Naive thymus-derived CD8-positive, alpha-beta T cell (primary cell): ENCODE measurements at regions not wholly inside any gene's neighbourhood (a gene's known extent, or its start where the extent isn't known, plus 50 kb on each side); places are given as distances from the start of the nearest gene placed in this dataset.

Experiments
- ATAC-seq, 2 donors: fragments of 150-1000 bp; cut with Tn5 transposase in 1 of 2; sonication (Bioruptor Pico), chemical (Tn5 transposase) in 1 of 2; 1 replicate in 1 of 2; 2 replicates in 1 of 2; pipeline ENCODE4 v1.10.0; 2021; ENCODE audit warnings: mild to moderate bottlenecking in 2 of 2, moderate library complexity in 2 of 2
- POLR2A ChIA-PET: fragments of 350-600 bp; sonication (Branson Sonifier 250); formaldehyde crosslinking; loops from one replicate; lab custom pipeline; 2021; ENCODE audit warnings: antibody characterized with exemption; lab: Charles Lee
- DNase-seq, 10 donors: peaks; one replicate each; pipeline versions ENCODE4 v3.0.0 to v3.0.0-alpha.2; 2020 to 2022
- H3K27ac Mint-ChIP-seq, 10 donors: one replicate each; pipeline ENCODE4 v1.8.0; 2020 to 2022; ENCODE audit warnings: mild to moderate bottlenecking in 10 of 10, mixed read lengths in 10 of 10, moderate library complexity in 4 of 10, inconsistent platforms in 1 of 10
- H3K27me3 Mint-ChIP-seq, 5 donors: one replicate each; pipeline ENCODE4 v1.8.0; 2021 to 2022; ENCODE audit warnings: mixed read lengths in 5 of 5
- H3K36me3 Mint-ChIP-seq, 3 donors: one replicate each; pipeline ENCODE4 v1.8.0; 2020 to 2022; ENCODE audit warnings: mixed read lengths in 3 of 3, mild to moderate bottlenecking in 2 of 3, inconsistent platforms in 1 of 3
- H3K4me1 Mint-ChIP-seq, 4 donors: one replicate each; pipeline ENCODE4 v1.8.0; 2021 to 2022; ENCODE audit warnings: mixed read lengths in 4 of 4
- H3K4me3 Mint-ChIP-seq, 10 donors: one replicate each; pipeline ENCODE4 v1.8.0; 2020 to 2022; ENCODE audit warnings: mild to moderate bottlenecking in 10 of 10, mixed read lengths in 10 of 10, moderate library complexity in 6 of 10, inconsistent platforms in 1 of 10
- H3K9me3 Mint-ChIP-seq, 9 donors: one replicate each; pipeline ENCODE4 v1.8.0; 2020 to 2022; ENCODE audit warnings: mixed read lengths in 9 of 9, mild to moderate bottlenecking in 3 of 9, inconsistent platforms in 1 of 9, moderate library complexity in 1 of 9

- no peak for DNase-seq
- Mint-ChIP-seq H3K4me1 (peaks cover 0 to 4% (median 0%) of the 10 kb centered on the region in 4 donors), H3K36me3 (peaks cover 0 to 6% (median 0%) of the 10 kb centered on the region in 3 donors), H3K27ac (peak overlapping the region in 1 of 10 donors; percentile 5), H3K9me3 (peaks cover 0 to 10% (median 0%) of the 10 kb centered on the region in 9 donors), H3K27me3 (peaks cover 17 to 35% (median 27%) of the 10 kb centered on the region in 5 donors), H3K4me3 (no peak overlapping the region)
- ATAC-seq: no peak
- POLR2A ChIA-PET: no interaction called here
Measured at GRCh38 chr11:10390375-10390774, 64.7 kb upstream of the AMPD3 start.

GRCh38 chr11:10392095-10393079, 62.7 kb upstream of the AMPD3 start:
- DNase-seq (peak in 1 of 10 donors; percentile 21), ATAC-seq (no peak)
- no peak overlapping the region for H3K27ac Mint-ChIP-seq
- peaks cover 0 to 7% (median 0%) of the 10 kb centered on the region in 9 donors for H3K9me3 Mint-ChIP-seq
- H3K4me1 Mint-ChIP-seq: peaks cover 0 to 4% (median 0%) of the 10 kb centered on the region in 4 donors
- peaks cover 16 to 35% (median 22%) of the 10 kb centered on the region in 5 donors for H3K27me3 Mint-ChIP-seq
- peaks cover 0 to 6% (median 0%) of the 10 kb centered on the region in 3 donors for H3K36me3 Mint-ChIP-seq
- H3K4me3 Mint-ChIP-seq: no peak overlapping the region
- POLR2A ChIA-PET: no interaction called here

GRCh38 chr11:10394229-10395101, 60.6 kb upstream of the AMPD3 start:
- peaks cover 0 to 7% (median 0%) of the 10 kb centered on the region in 9 donors for H3K9me3 Mint-ChIP-seq
- ATAC-seq (no peak), DNase-seq (no peak)
- POLR2A ChIA-PET: interaction anchor here (1.5 kb wide), 1 partner anchor 20 kb away, joined by 3 read pairs; no protein-coding TSS in a partner anchor
- peaks cover 0 to 3% (median under 1%) of the 10 kb centered on the region in 4 donors for H3K4me1 Mint-ChIP-seq
- H3K4me3 Mint-ChIP-seq: no peak overlapping the region
- H3K36me3 Mint-ChIP-seq: peaks cover 0 to 6% (median 0%) of the 10 kb centered on the region in 3 donors
- H3K27ac Mint-ChIP-seq: peak overlapping the region in 1 of 10 donors; percentile 6
- H3K27me3 Mint-ChIP-seq: peaks cover 15 to 35% (median 19%) of the 10 kb centered on the region in 5 donors

GRCh38 chr11:10395166-10395897, 59.7 kb upstream of the AMPD3 start:
- Mint-ChIP-seq H3K36me3 (peaks cover 0 to 6% (median 0%) of the 10 kb centered on the region in 3 donors), H3K9me3 (peaks cover 0 to 7% (median 0%) of the 10 kb centered on the region in 9 donors), H3K4me3 (no peak overlapping the region), H3K27me3 (peaks cover 8 to 26% (median 10%) of the 10 kb centered on the region in 5 donors), H3K4me1 (peaks cover 0 to 4% (median under 1%) of the 10 kb centered on the region in 4 donors), H3K27ac (no peak overlapping the region)
- POLR2A ChIA-PET: interaction anchor here (1.5 kb wide), 1 partner anchor 21 kb away, joined by 3 read pairs; no protein-coding TSS in a partner anchor
- no peak for ATAC-seq
- no peak for DNase-seq

- H3K27me3 Mint-ChIP-seq: peaks cover 0 to 16% (median 5%) of the 10 kb centered on the region in 5 donors
- POLR2A ChIA-PET: no interaction called here
- H3K4me1 Mint-ChIP-seq: peaks cover 0 to 10% (median under 1%) of the 10 kb centered on the region in 4 donors
- ATAC-seq (no peak), DNase-seq (no peak)
- H3K27ac Mint-ChIP-seq: no peak overlapping the region
- H3K9me3 Mint-ChIP-seq: no peaks in the 10 kb centered on the region
- no peaks in the 10 kb centered on the region for H3K36me3 Mint-ChIP-seq
- no peak overlapping the region for H3K4me3 Mint-ChIP-seq
Measured at GRCh38 chr11:10396771-10397170, 58.3 kb upstream of the AMPD3 start.

- H3K36me3 Mint-ChIP-seq: no peaks in the 10 kb centered on the region
- DNase-seq (no peak), ATAC-seq (no peak)
- peaks cover 0 to 10% (median under 1%) of the 10 kb centered on the region in 4 donors for H3K4me1 Mint-ChIP-seq
- peak overlapping the region in 1 of 10 donors; percentile 6 for H3K27ac Mint-ChIP-seq
- H3K4me3 Mint-ChIP-seq: no peak overlapping the region
- H3K27me3 Mint-ChIP-seq: peaks cover 0 to 16% (median 3%) of the 10 kb centered on the region in 5 donors
- H3K9me3 Mint-ChIP-seq: no peaks in the 10 kb centered on the region
- POLR2A ChIA-PET: no interaction called here
Measured at GRCh38 chr11:10397226-10397987, 57.7 kb upstream of the AMPD3 start.

GRCh38 chr11:10398525-10398924, 56.5 kb upstream of the AMPD3 start:
- DNase-seq (no peak), ATAC-seq (no peak)
- Mint-ChIP-seq H3K4me1 (peaks cover 0 to 10% (median under 1%) of the 10 kb centered on the region in 4 donors), H3K36me3 (no peaks in the 10 kb centered on the region), H3K4me3 (no peak overlapping the region), H3K27ac (peak overlapping the region in 1 of 10 donors; percentile 30), H3K9me3 (no peaks in the 10 kb centered on the region), H3K27me3 (peaks cover 0 to 13% (median 0%) of the 10 kb centered on the region in 5 donors)
- POLR2A ChIA-PET: no interaction called here

GRCh38 chr11:10400856-10401255, 54.2 kb upstream of the AMPD3 start:
- Mint-ChIP-seq H3K27ac (peak overlapping the region in 1 of 10 donors; percentile 30), H3K27me3 (peaks cover 0 to 11% (median 0%) of the 10 kb centered on the region in 5 donors), H3K9me3 (no peaks in the 10 kb centered on the region), H3K36me3 (no peaks in the 10 kb centered on the region), H3K4me3 (no peak overlapping the region), H3K4me1 (peaks cover 0 to 10% (median 0%) of the 10 kb centered on the region in 4 donors)
- POLR2A ChIA-PET: no interaction called here
- no peak for ATAC-seq
- no peak for DNase-seq

GRCh38 chr11:10401256-10401655, 53.8 kb upstream of the AMPD3 start:
- Mint-ChIP-seq H3K4me3 (no peak overlapping the region), H3K9me3 (no peaks in the 10 kb centered on the region), H3K36me3 (no peaks in the 10 kb centered on the region), H3K27ac (peak overlapping the region in 1 of 10 donors; percentile 30), H3K27me3 (peaks cover 0 to 8% (median 0%) of the 10 kb centered on the region in 5 donors), H3K4me1 (peaks cover 0 to 14% (median 3%) of the 10 kb centered on the region in 4 donors)
- ATAC-seq (no peak), DNase-seq (no peak)
- POLR2A ChIA-PET: interaction anchor here (1.1 kb wide), 1 partner anchor 139 kb away, joined by 4 read pairs; the partner anchor contains the start of gene RNF141

- DNase-seq: no peak
- Mint-ChIP-seq H3K27ac (peak overlapping the region in 1 of 10 donors; percentile 30), H3K4me3 (no peak overlapping the region), H3K4me1 (peaks cover 0 to 14% (median 3%) of the 10 kb centered on the region in 4 donors), H3K36me3 (no peaks in the 10 kb centered on the region), H3K27me3 (peaks cover 0 to 8% (median 0%) of the 10 kb centered on the region in 5 donors), H3K9me3 (no peaks in the 10 kb centered on the region)
- POLR2A ChIA-PET: interaction anchor here (1.1 kb wide), 1 partner anchor 139 kb away, joined by 4 read pairs; the partner anchor contains the start of gene RNF141
- no peak for ATAC-seq
Measured at GRCh38 chr11:10401696-10402392, 53.2 kb upstream of the AMPD3 start.
